OCI-LY3 (cell line): ENCODE measurements at regions not wholly inside any gene's neighbourhood (a gene's known extent, or its start where the extent isn't known, plus 50 kb on each side); places are given as distances from the start of the nearest gene placed in this dataset.

ENCODE experiments used
- H2AFZ ChIP-seq: fragments of 200-600, 300-600 bp; shearing (Covaris generic); 2 replicates; pipeline ENCODE4 v1.6.0; 2014; ENCODE audit warnings: antibody characterized with exemption, low read depth, low read length
- H3K27ac ChIP-seq: fragments of 200-600, 300-600 bp; sonication (generic); 2 replicates; pipeline ENCODE4 v1.5.1; 2014; ENCODE audit warnings: mild to moderate bottlenecking, low read length, moderate library complexity, mixed read lengths
- H3K27me3 ChIP-seq: fragments of 200-600, 300-600 bp; sonication (generic); 2 replicates; pipeline ENCODE4 v1.6.1; 2014; ENCODE audit warnings: low read depth, low read length, mixed read lengths
- H3K36me3 ChIP-seq: fragments of 200-600, 300-600 bp; sonication (generic); replicated peaks from 2 replicates; pipeline ENCODE3; 2014; ENCODE audit warnings: low read depth, low read length, mixed read lengths
- H3K4me1 ChIP-seq: fragments of 300-600, 200-600 bp; sonication (generic); 2 replicates; pipeline ENCODE4 v1.6.1; 2014; ENCODE audit warnings: low read length, mixed read lengths
- H3K4me2 ChIP-seq: fragments of 200-600, 300-600 bp; sonication (generic); 2 replicates; pipeline ENCODE4 v1.6.1; 2014; ENCODE audit warnings: low read length, mixed read lengths
- H3K4me3 ChIP-seq: fragments of 300-600, 200-600 bp; sonication (generic); 2 replicates; pipeline ENCODE4 v1.5.1; 2014; ENCODE audit warnings: antibody characterized with exemption, mild to moderate bottlenecking, low read length, moderate library complexity
- H3K79me2 ChIP-seq: fragments of 300-600, 200-600 bp; shearing (Covaris generic); 2 replicates; pipeline ENCODE4 v1.6.1; 2014; ENCODE audit warnings: mild to moderate bottlenecking, low read length, mixed read lengths
- H3K9ac ChIP-seq: fragments of 300-600, 200-600 bp; shearing (Covaris generic); 2 replicates; pipeline ENCODE4 v1.6.0; 2014; ENCODE audit warnings: mild to moderate bottlenecking, low read length, moderate library complexity
- H3K9me3 ChIP-seq: fragments of 200-600, 300-600 bp; shearing (Covaris generic); 2 replicates; pipeline ENCODE4 v1.6.1; 2014; ENCODE audit warnings: low read length, mixed read lengths; ENCODE audit not compliant: insufficient read depth
- H4K20me1 ChIP-seq: fragments of 200-600, 300-600 bp; sonication (generic); 2 replicates; pipeline ENCODE4 v1.6.1; 2016; ENCODE audit warnings: low read length, mixed read lengths; ENCODE audit not compliant: insufficient read depth
- EZH2phosphoT487 ChIP-seq: fragments of 200-600 bp; shearing (Covaris generic); IDR thresholded peaks from 2 replicates; pipeline ENCODE4 v1.6.1; 2018; ENCODE audit warnings: antibody characterized with exemption, mixed run types, low read depth
- TF ChIP-seq, protein P1 (sequence below): fragments of 200-600, 300-600 bp; sonication (generic); IDR thresholded peaks from 2 replicates; pipeline ENCODE4 v1.5.1; 2014; ENCODE audit warnings: antibody characterized with exemption, low read length, low read depth

DNA sequence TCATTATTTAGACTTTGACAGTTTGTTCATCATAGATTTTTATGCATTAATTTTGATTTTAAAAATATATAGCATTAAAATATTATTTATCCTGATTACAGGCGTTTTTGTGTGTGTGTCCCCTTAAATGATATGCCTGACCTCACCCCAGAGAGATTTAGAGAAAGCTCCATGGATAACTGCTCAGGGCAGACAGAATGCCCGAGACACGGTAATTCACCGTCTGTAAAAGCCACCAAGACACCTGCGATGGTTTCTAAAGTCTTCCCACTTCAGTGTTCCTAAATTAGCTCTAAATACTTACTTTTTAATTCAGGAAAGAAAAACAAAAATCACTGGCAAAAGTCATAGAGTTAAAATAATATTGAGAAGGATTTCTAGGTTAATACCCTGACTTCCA is 350.6 kb upstream of the RUNX1 start:
- peak overlapping the region; percentile 76 for H3K9ac ChIP-seq
- H3K9me3 ChIP-seq, result no peaks in the 10 kb centered on the region
- H4K20me1 ChIP-seq, result no peaks in the 10 kb centered on the region
- peak overlapping the region; percentile 65 for H3K4me2 ChIP-seq
- H3K79me2 ChIP-seq, result no peaks in the 10 kb centered on the region
- H3K27ac ChIP-seq, result peak overlapping the region; percentile 87
- H3K4me3 ChIP-seq, result peak overlapping the region; percentile 63
- no peak overlapping the region for H2AFZ ChIP-seq
- no peaks in the 10 kb centered on the region for H3K36me3 ChIP-seq
- no peaks in the 10 kb centered on the region for H3K27me3 ChIP-seq
- H3K4me1 ChIP-seq, result peaks cover 31% of the 10 kb centered on the region
- TF ChIP-seq, protein P1, sequence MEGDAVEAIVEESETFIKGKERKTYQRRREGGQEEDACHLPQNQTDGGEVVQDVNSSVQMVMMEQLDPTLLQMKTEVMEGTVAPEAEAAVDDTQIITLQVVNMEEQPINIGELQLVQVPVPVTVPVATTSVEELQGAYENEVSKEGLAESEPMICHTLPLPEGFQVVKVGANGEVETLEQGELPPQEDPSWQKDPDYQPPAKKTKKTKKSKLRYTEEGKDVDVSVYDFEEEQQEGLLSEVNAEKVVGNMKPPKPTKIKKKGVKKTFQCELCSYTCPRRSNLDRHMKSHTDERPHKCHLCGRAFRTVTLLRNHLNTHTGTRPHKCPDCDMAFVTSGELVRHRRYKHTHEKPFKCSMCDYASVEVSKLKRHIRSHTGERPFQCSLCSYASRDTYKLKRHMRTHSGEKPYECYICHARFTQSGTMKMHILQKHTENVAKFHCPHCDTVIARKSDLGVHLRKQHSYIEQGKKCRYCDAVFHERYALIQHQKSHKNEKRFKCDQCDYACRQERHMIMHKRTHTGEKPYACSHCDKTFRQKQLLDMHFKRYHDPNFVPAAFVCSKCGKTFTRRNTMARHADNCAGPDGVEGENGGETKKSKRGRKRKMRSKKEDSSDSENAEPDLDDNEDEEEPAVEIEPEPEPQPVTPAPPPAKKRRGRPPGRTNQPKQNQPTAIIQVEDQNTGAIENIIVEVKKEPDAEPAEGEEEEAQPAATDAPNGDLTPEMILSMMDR, result no peak
- TF ChIP-seq EZH2phosphoT487, result no peak

DNA sequence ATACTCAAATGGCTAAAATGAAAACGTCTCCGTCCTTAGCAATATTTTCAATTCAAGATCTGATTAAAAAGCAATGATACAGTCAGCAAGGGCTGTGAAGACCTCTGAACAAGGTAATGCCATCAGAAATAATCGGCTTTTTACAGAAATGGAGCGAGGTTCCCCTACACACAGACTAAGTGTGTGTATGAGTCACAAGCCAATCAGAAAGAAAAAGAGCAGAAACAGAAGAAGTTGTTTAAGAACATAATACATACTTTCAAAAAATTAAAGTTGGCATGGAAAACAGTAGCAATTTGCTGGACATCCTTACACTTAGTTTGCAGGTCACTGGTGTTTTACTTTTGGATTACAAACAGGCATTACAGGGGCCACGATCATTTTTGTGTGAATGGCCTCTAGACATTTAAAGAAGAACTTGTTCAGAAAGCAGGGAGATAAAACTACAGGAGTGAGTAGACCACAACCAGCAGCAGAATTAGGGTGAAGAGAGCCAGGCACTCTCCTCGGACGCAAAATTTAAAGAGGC is 350.0 kb upstream of the RUNX1 start:
- Histone ChIP-seq H3K4me3 (peak overlapping the region; percentile 63), H3K36me3 (no peaks in the 10 kb centered on the region), H3K27me3 (no peaks in the 10 kb centered on the region), H3K4me2 (peak overlapping the region; percentile 65), H2AFZ (peak overlapping the region; percentile 28; the same call in 1 of the 2 replicates), H3K79me2 (no peaks in the 10 kb centered on the region), H3K9me3 (no peaks in the 10 kb centered on the region), H3K4me1 (peaks cover 31% of the 10 kb centered on the region), H4K20me1 (no peaks in the 10 kb centered on the region), H3K27ac (peak overlapping the region; percentile 87), H3K9ac (peak overlapping the region; percentile 76)
- TF ChIP-seq EZH2phosphoT487, result no peak
- TF ChIP-seq, protein P1, result no peak

DNA sequence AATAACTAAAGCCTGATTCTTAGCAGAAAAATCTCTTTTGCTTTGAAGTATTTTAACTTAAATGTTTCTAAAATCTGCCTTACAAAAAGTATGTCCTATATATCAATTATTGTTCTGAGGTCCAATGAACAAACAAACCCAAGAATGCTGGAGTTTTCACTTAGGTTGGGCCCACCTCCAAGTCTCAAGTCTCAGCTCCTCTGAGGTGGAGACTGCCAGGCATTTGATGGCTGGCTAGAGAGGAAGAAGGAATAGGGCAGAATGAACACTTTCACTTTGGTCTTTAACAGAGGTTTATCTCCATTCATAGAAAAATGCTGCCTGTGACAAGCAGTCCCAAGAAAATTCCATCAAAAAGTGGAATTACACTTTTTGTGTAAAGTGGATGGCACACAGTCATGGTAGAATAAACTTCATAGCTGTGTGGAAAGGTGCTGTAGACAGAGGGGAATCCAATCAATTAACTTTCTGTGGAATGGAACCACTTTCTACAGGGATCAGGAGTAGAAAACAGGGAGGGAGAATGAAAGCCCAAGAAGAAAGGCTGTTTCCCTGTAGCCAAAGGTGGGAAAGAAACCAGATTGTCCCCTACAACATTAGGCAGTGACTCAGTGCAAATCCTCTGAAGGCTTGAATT is 349.4 kb upstream of the RUNX1 start:
- Histone ChIP-seq H3K9ac (peak overlapping the region; percentile 76), H3K4me3 (peak overlapping the region; percentile 63), H3K4me1 (peaks cover 31% of the 10 kb centered on the region), H3K79me2 (no peaks in the 10 kb centered on the region), H3K4me2 (peak overlapping the region; percentile 65), H3K27me3 (no peaks in the 10 kb centered on the region), H2AFZ (peak overlapping the region; percentile 28; the same call in 1 of the 2 replicates), H4K20me1 (no peaks in the 10 kb centered on the region), H3K9me3 (no peaks in the 10 kb centered on the region), H3K27ac (peak overlapping the region; percentile 87), H3K36me3 (no peaks in the 10 kb centered on the region)
- no peak for TF ChIP-seq EZH2phosphoT487
- TF ChIP-seq, protein P1, result no peak

DNA sequence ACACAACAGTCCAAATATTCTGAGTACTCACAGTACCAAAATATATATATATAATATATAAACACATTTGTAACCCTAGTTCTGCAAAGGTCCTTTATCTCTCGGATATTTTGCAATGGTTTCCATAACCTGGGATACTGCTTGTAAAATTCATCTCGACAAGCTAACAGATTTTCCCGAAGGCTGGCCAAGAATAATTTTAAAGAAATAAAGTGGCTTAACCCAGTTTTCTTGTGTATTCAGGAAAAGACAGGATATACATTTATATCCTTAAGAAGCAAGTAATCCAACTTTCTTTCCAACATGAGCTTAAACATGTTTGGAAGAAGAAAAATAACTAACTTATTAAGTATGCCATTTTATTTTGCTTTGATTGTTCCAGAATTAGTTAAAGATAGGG is 348.7 kb upstream of the RUNX1 start:
- Histone ChIP-seq H2AFZ (no peak overlapping the region), H3K4me1 (peaks cover 31% of the 10 kb centered on the region), H3K27me3 (no peaks in the 10 kb centered on the region), H3K27ac (peak overlapping the region; percentile 87; the same call in 1 of the 2 replicates), H3K9ac (no peak overlapping the region), H3K79me2 (no peaks in the 10 kb centered on the region), H4K20me1 (no peaks in the 10 kb centered on the region), H3K4me2 (0 out of 2 replicates have a peak overlapping the region, but pooled peaks have one; percentile 65), H3K4me3 (no peak overlapping the region), H3K9me3 (no peaks in the 10 kb centered on the region), H3K36me3 (no peaks in the 10 kb centered on the region)
- no peak for TF ChIP-seq EZH2phosphoT487
- TF ChIP-seq, protein P1, result no peak
